Tibial nerve (tissue), 4 donors: ENCODE measurements at regions not wholly inside any gene's neighbourhood (a gene's known extent, or its start where the extent isn't known, plus 50 kb on each side); places are given as distances from the start of the nearest gene placed in this dataset.

Source experiments
- DNase-seq, 2 donors: peaks; one replicate each; pipeline ENCODE4 v3.0.0-alpha.2; 2019; ENCODE audit warnings: low spot score in 2 of 2
- H3K27ac ChIP-seq, 4 donors: fragments of 200-600 bp; sonication (generic) in 3 of 4; one replicate each; pipeline ENCODE4 v1.5.1; 2017 to 2019; ENCODE audit warnings: mild to moderate bottlenecking in 1 of 4
- H3K27me3 ChIP-seq, 2 donors: fragments of 200-600 bp; sonication (generic) in 1 of 2; one replicate each; pipeline versions ENCODE4 v1.5.1 to v1.6.0; 2017 to 2019
- H3K36me3 ChIP-seq, 3 donors: fragments of 200-600 bp; sonication (generic); one replicate each; pipeline ENCODE4 v1.5.1; 2018 to 2019
- H3K4me1 ChIP-seq, 4 donors: fragments of 200-600 bp; sonication (generic) in 3 of 4; one replicate each; pipeline ENCODE4 v1.5.1; 2017 to 2019
- H3K4me3 ChIP-seq, 4 donors: fragments of 200-600 bp; sonication (generic) in 3 of 4; one replicate each; pipeline ENCODE4 v1.5.1; 2017 to 2019; ENCODE audit warnings: mild to moderate bottlenecking in 1 of 4, moderate library complexity in 1 of 4
- H3K9me3 ChIP-seq, 4 donors: fragments of 200-600 bp; sonication (generic) in 3 of 4; one replicate each; pipeline ENCODE4 v1.5.1; 2017 to 2019
- EP300 ChIP-seq, 2 donors: sonication (generic); formaldehyde crosslinking; IDR thresholded peaks; one replicate each; pipeline ENCODE4 v1.6.1; 2017; ENCODE audit warnings: antibody characterized with exemption in 2 of 2, mild to moderate bottlenecking in 1 of 2
- POLR2A ChIP-seq, 2 donors: fragments of 450-650 bp; IDR thresholded peaks; one replicate each; pipeline ENCODE4 v1.6.1; 2017; ENCODE audit warnings: antibody characterized with exemption in 2 of 2, mild to moderate bottlenecking in 2 of 2, moderate library complexity in 2 of 2
- WGBS, 2 donors: methylation state at CpG; one replicate each; pipeline ENCODE4 v1.1.5; 2018; 5-methylcytosine and 5-hydroxymethylcytosine counted together
- TF ChIP-seq, protein P1 (sequence below), 5 experiments: fragments of 200-600 bp in 3 of 5; fragments of 450-650 bp in 2 of 5; sonication (generic) in 3 of 5; IDR thresholded peaks; one replicate each; pipeline ENCODE4 v1.5.1; 2016 to 2019; ENCODE audit warnings: antibody characterized with exemption in 5 of 5, mild to moderate bottlenecking in 3 of 5, moderate library complexity in 2 of 5

DNA sequence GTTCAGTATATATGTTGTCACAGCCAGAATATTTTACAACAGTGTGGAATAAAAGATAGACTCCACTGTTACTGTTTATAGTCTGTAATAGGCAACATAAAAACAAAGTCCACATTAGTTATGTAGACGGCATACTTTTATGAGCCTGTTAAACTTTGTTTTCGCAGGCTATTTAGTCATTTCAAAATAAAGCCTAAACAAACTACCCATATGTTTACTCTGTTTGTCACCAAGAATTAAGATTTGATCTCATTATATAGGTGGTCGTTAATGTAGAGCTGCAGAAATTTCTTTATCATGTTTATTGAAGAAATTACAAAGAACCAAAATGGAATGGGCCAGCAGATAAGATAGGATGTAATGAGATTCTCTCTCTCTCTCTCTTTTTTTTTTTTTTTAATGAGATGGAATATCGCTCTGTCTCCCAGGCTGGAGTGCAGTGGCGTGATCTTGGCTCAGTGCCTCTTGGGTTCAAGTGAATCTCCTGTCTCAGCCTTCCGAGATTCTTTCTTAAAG, 943.8 kb upstream of the SOX9 start:
- Histone ChIP-seq H3K36me3 (no peaks in the 10 kb centered on the region), H3K9me3 (no peaks in the 10 kb centered on the region), H3K4me3 (no peak overlapping the region), H3K27me3 (no peaks in the 10 kb centered on the region), H3K4me1 (no peaks in the 10 kb centered on the region), H3K27ac (no peak overlapping the region)
- no peak for DNase-seq
- TF ChIP-seq, protein P1, sequence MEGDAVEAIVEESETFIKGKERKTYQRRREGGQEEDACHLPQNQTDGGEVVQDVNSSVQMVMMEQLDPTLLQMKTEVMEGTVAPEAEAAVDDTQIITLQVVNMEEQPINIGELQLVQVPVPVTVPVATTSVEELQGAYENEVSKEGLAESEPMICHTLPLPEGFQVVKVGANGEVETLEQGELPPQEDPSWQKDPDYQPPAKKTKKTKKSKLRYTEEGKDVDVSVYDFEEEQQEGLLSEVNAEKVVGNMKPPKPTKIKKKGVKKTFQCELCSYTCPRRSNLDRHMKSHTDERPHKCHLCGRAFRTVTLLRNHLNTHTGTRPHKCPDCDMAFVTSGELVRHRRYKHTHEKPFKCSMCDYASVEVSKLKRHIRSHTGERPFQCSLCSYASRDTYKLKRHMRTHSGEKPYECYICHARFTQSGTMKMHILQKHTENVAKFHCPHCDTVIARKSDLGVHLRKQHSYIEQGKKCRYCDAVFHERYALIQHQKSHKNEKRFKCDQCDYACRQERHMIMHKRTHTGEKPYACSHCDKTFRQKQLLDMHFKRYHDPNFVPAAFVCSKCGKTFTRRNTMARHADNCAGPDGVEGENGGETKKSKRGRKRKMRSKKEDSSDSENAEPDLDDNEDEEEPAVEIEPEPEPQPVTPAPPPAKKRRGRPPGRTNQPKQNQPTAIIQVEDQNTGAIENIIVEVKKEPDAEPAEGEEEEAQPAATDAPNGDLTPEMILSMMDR (IDR thresholded peaks at IDR 0.05) = no peak
- no peak for TF ChIP-seq EP300 (IDR thresholded peaks at IDR 0.05)
- no peak for TF ChIP-seq POLR2A (IDR thresholded peaks at IDR 0.05)
- 85 to 86% methylated on average over 6 of the region's 6 CpGs for WGBS, 2 donors

DNA sequence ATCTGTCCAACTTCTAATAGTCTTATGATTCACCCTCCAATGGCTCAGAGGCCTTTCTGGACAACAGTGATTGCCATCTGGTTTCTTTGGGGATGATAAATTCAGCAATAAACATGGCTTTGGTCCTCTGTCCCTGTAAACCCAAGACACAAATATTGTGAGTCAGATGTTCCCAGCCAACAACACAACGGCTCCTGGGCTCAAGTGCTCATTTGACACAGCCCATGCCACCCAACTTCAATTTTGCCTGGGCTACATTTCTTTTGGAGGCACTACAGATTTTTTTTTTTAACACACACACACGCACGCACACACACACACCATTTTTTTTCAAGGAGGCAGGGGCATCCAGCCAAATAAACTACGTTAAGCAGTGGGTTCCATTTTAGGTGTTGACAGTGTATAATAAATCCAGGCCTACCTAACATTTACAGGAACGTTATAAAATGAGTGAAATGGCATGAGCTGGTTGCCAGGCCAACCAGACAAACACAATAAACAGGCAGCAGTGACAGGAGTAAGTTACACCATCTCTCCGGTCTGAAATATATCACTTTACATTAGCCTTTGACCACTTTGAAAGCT, 939.9 kb upstream of the SOX9 start:
- H3K27me3 ChIP-seq = no peaks in the 10 kb centered on the region
- H3K9me3 ChIP-seq = no peaks in the 10 kb centered on the region
- H3K36me3 ChIP-seq = no peaks in the 10 kb centered on the region
- 38 to 50% methylated on average over 6 of the region's 6 CpGs for WGBS, 2 donors
- no peak overlapping the region for H3K27ac ChIP-seq
- TF ChIP-seq, protein P1 (IDR thresholded peaks at IDR 0.05) = no peak
- no peak for TF ChIP-seq POLR2A (IDR thresholded peaks at IDR 0.05)
- TF ChIP-seq EP300 (IDR thresholded peaks at IDR 0.05) = no peak
- H3K4me3 ChIP-seq = no peak overlapping the region
- no peak for DNase-seq
- no peaks in the 10 kb centered on the region for H3K4me1 ChIP-seq

DNA sequence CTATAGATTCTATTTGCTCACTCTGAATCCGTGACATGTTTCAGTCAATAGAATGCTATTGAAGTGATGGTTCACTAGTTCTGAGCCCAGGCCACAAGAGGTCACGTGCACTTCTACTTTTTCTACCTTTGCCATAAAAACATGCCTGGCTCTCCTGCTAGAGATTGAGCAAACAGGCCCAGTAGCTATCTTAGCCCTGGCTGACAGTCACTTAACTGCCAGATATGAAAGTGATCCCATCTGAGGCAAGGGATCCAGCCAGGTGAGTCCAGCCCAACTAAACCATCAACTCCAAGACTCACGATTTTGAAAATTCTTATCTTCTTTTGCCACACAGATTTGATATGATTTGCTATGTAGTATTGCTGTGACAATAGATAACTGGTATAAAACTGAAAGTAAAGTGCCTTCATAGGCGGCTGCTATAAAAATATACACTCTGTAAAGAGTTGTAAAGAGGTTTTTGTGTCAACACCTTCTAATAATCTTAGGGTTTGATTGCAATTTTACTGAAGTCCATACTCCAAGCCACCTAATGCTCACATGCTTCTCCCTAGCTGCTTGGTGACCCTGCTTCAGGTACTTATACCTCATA, 937.7 kb upstream of the SOX9 start:
- WGBS, 2 donors = 90 to 95% methylated on average over 4 of the region's 4 CpGs

DNA sequence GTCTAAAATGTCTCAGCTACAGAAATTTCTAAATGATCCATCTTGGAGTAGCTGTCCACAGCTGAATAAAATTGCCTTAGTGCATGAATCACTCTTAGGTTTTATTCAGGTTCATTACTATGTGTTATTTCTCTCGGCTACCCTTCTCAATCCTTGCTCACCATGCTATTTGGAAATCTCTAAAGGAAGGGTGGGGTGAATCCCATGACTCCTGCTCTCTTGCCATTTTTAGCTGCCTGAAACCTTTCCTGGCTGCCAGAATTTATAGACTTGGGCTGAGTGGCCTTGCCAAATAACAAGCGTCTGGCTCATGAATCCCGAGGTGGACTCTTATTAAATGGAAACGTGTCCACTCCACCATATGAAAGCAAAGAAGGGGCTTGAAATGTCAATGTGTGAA, 936.1 kb upstream of the SOX9 start:
- Histone ChIP-seq H3K4me1 (no peaks in the 10 kb centered on the region), H3K27me3 (no peaks in the 10 kb centered on the region), H3K9me3 (no peaks in the 10 kb centered on the region), H3K4me3 (no peak overlapping the region), H3K36me3 (no peaks in the 10 kb centered on the region), H3K27ac (no peak overlapping the region)
- TF ChIP-seq, protein P1 (IDR thresholded peaks at IDR 0.05) = no peak
- TF ChIP-seq POLR2A (IDR thresholded peaks at IDR 0.05) (no peak), EP300 (IDR thresholded peaks at IDR 0.05) (no peak)
- DNase-seq = no peak
- 68 to 69% methylated on average over 4 of the region's 4 CpGs for WGBS, 2 donors

More for the DNA sequence above, 937.7 kb upstream of the SOX9 start:
- no peaks in the 10 kb centered on the region for H3K27me3 ChIP-seq
- no peaks in the 10 kb centered on the region for H3K4me1 ChIP-seq
- no peak overlapping the region for H3K4me3 ChIP-seq
- no peak overlapping the region for H3K27ac ChIP-seq
- TF ChIP-seq, protein P1 (IDR thresholded peaks at IDR 0.05) = no peak
- no peak for TF ChIP-seq POLR2A (IDR thresholded peaks at IDR 0.05)
- TF ChIP-seq EP300 (IDR thresholded peaks at IDR 0.05) = no peak
- H3K9me3 ChIP-seq = no peaks in the 10 kb centered on the region
- no peak for DNase-seq
- no peaks in the 10 kb centered on the region for H3K36me3 ChIP-seq

DNA sequence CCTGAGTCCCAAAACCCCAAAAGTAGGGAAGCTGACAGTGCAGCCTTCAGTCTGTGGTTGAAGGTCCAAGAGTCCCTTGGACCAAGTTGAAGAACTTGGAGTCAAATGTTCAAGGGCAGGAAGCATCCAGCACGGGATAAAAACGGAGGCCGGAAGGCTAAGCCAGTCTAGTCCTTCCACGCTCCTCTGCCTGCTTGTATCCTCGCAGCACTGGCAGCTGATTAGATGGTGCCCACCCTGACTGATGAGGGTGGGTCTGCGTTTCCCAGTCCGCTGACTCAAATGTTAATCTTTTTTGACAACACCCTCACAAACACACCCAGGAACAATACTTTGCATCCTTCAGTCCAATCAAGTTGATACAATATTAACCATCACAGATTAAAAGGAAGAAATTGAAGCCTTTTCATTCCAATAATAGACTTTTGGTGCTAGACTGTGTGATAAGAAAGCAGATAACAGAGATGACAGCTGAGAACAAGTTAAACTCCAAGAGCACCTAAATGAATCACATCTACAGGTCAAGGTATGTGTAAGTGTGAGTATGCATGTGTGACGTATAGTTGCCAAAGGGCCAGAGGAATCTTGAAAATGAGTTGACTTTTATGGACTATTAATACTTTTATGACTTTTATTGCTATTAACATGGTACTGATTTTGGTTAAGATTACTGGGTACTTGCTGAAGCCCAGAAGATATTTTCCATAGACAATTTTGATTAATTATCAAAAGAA, 933.5 kb upstream of the SOX9 start:
- no peaks in the 10 kb centered on the region for H3K27me3 ChIP-seq
- no peak overlapping the region for H3K4me3 ChIP-seq
- DNase-seq = no peak
- no peaks in the 10 kb centered on the region for H3K9me3 ChIP-seq
- H3K36me3 ChIP-seq = no peaks in the 10 kb centered on the region
- no peaks in the 10 kb centered on the region for H3K4me1 ChIP-seq
- WGBS, 2 donors = 95% methylated on average over 8 of the region's 8 CpGs
- TF ChIP-seq, protein P1 (IDR thresholded peaks at IDR 0.05) = no peak
- no peak for TF ChIP-seq EP300 (IDR thresholded peaks at IDR 0.05)
- TF ChIP-seq POLR2A (IDR thresholded peaks at IDR 0.05) = no peak
- H3K27ac ChIP-seq = no peak overlapping the region
